Progenitor cell of endocrine pancreas (in vitro differentiated cells): ENCODE measurements at regions not wholly inside any gene's neighbourhood (a gene's known extent, or its start where the extent isn't known, plus 50 kb on each side); places are given as distances from the start of the nearest gene placed in this dataset.
A peak's percentile ranks its signal among the peaks of the same experiment; 100 is the strongest.
"Not testable (repeated sequence)": the region's sequence is repeated elsewhere in the genome, so short reads cannot be mapped to it uniquely, and the experiment has no call there.

Source experiments
- DNase-seq: peaks from one replicate; pipeline ENCODE4 v3.0.0; 2021; ENCODE audit warnings: low spot score; ENCODE audit not compliant: unreplicated experiment
- H3K27ac Mint-ChIP-seq: 2 replicates; pipeline ENCODE4 v1.8.0; 2021; ENCODE audit warnings: mild to moderate bottlenecking, moderate library complexity, mixed read lengths
- H3K27me3 Mint-ChIP-seq: 2 replicates; pipeline ENCODE4 v1.8.0; 2021; ENCODE audit warnings: mixed read lengths
- H3K36me3 Mint-ChIP-seq: 2 replicates; pipeline ENCODE4 v1.8.0; 2022; ENCODE audit warnings: mixed read lengths; ENCODE audit not compliant: insufficient read depth
- H3K4me1 Mint-ChIP-seq: 2 replicates; pipeline ENCODE4 v1.8.0; 2021; ENCODE audit warnings: low read depth, mixed read lengths
- H3K4me3 Mint-ChIP-seq: 2 replicates; pipeline ENCODE4 v1.8.0; 2021; ENCODE audit warnings: low read depth, mild to moderate bottlenecking, moderate library complexity, mixed read lengths
- H3K9me3 Mint-ChIP-seq: 2 replicates; pipeline ENCODE4 v1.8.0; 2021; ENCODE audit warnings: low read depth, mixed read lengths
- CTCF ChIP-seq: fragments of 200-600 bp; sonication (generic); IDR thresholded peaks from one replicate; pipeline ENCODE4 v1.5.0; 2021; ENCODE audit warnings: antibody characterized with exemption, mild to moderate bottlenecking; ENCODE audit not compliant: unreplicated experiment

GRCh38 chr20:11698124-11698523, 219.6 kb upstream of the BTBD3 start:
- Mint-ChIP-seq H3K9me3 (peaks cover 7% of the 10 kb centered on the region), H3K27me3 (peaks cover 4% of the 10 kb centered on the region), H3K4me1 (peaks cover 15% of the 10 kb centered on the region), H3K27ac (no peak overlapping the region), H3K36me3 (no peaks in the 10 kb centered on the region), H3K4me3 (no peak overlapping the region)
- TF ChIP-seq CTCF: no peak
- DNase-seq: no peak

GRCh38 chr20:11700831-11701230, 216.9 kb upstream of the BTBD3 start:
- Mint-ChIP-seq H3K36me3 (no peaks in the 10 kb centered on the region), H3K4me1 (peaks cover 13% of the 10 kb centered on the region), H3K9me3 (peaks cover 8% of the 10 kb centered on the region), H3K27ac (no peak overlapping the region), H3K4me3 (no peak overlapping the region), H3K27me3 (no peaks in the 10 kb centered on the region)
- TF ChIP-seq CTCF: no peak
- DNase-seq: no peak

- TF ChIP-seq CTCF: no peak
- DNase-seq: no peak
- Mint-ChIP-seq H3K4me1 (peaks cover 5% of the 10 kb centered on the region), H3K9me3 (peaks cover 16% of the 10 kb centered on the region), H3K27me3 (no peaks in the 10 kb centered on the region), H3K4me3 (no peak overlapping the region), H3K36me3 (no peaks in the 10 kb centered on the region), H3K27ac (peak overlapping the region; percentile 46)
These were observed 214.8 kb upstream of the BTBD3 start for GRCh38 chr20:11702721-11703518.

- TF ChIP-seq CTCF: no peak
- Mint-ChIP-seq H3K27me3 (no peaks in the 10 kb centered on the region), H3K36me3 (peaks cover 2% of the 10 kb centered on the region), H3K4me3 (no peak overlapping the region), H3K4me1 (peaks cover 5% of the 10 kb centered on the region), H3K27ac (peak overlapping the region; percentile 30), H3K9me3 (peaks cover 21% of the 10 kb centered on the region)
- DNase-seq: no peak
These were observed 212.2 kb upstream of the BTBD3 start for GRCh38 chr20:11705512-11705911.

GRCh38 chr20:11708223-11708622, 209.5 kb upstream of the BTBD3 start:
- H3K36me3 Mint-ChIP-seq, DNase-seq, H3K4me3 Mint-ChIP-seq, H3K4me1 Mint-ChIP-seq, H3K27me3 Mint-ChIP-seq: not testable (repeated sequence)
- peaks cover 21% of the 10 kb centered on the region for H3K9me3 Mint-ChIP-seq
- H3K27ac Mint-ChIP-seq: peak overlapping the region; percentile 27

- TF ChIP-seq CTCF: no peak
- Mint-ChIP-seq H3K4me1 (peaks cover 3% of the 10 kb centered on the region), H3K27me3 (no peaks in the 10 kb centered on the region), H3K36me3 (peaks cover 2% of the 10 kb centered on the region), H3K9me3 (peaks cover 16% of the 10 kb centered on the region), H3K4me3 (no peak overlapping the region), H3K27ac (peak overlapping the region; percentile 28)
- no peak for DNase-seq
These were observed 206.5 kb upstream of the BTBD3 start for GRCh38 chr20:11711214-11711613.
